K562 (cell line): ENCODE measurements at regions not wholly inside any gene's neighbourhood (a gene's known extent, or its start where the extent isn't known, plus 50 kb on each side); places are given as distances from the start of the nearest gene placed in this dataset.

Source experiments
- ATAC-seq: fragments of 200-7000 bp; cut with Tn5 transposase; 3 replicates; pipeline ENCODE4 v1.9.1; 2020; ENCODE audit warnings: moderate library complexity
- BruUV-seq: library from RNA; stranded (reverse); fragments of 400-500 nt; replicated peaks from 2 replicates; lab custom pipeline; 2021; lab: Mats Ljungman, UMichigan
- CTCF ChIA-PET: fragments of 300-600 bp; formaldehyde crosslinking; extraction: SDS; loops from one replicate; lab custom pipeline; 2021; ENCODE audit warnings: low intra/inter-chr PET ratio; lab: Yijun Ruan, JAX
- POLR2A ChIA-PET: fragments of 300-600, 350-650 bp; sonication (Branson Sonifier 250); formaldehyde crosslinking; extraction: SDS; loops from one replicate; lab custom pipeline; 2021; ENCODE audit warnings: antibody characterized with exemption, inconsistent platforms; lab: Yijun Ruan, JAX
- DNase-seq, 4 experiments: peaks; one replicate each; pipeline versions ENCODE4 v3.0.0 to v3.0.0-alpha.2; 2011 to 2018; ENCODE audit warnings: low spot score in 3 of 4, mixed read lengths in 3 of 4; ENCODE audit errors: extremely low read depth in 1 of 4
- FAIRE-seq: peaks from 2 replicates; lab custom pipeline; 2011; peaks lifted over from hg19 to GRCh38; lab: Jason Lieb, UNC
- H2AFZ ChIP-seq: 2 replicates; pipeline ENCODE4 v1.6.0; 2011; ENCODE audit warnings: low read depth, low read length, control low read depth, inconsistent platforms
- H3K27ac ChIP-seq: fragments of 200-600 bp; 3 replicates; pipeline ENCODE4 v1.8.0; 2011; ENCODE audit warnings: low read depth, mild to moderate bottlenecking, control low read depth, inconsistent platforms, low read length, moderate library complexity, mixed read lengths; ENCODE audit errors: extremely low read depth
- H3K27me3 ChIP-seq, 2 experiments: fragments of 300-600 bp in 1 of 2; 2 replicates in 1 of 2; 3 replicates in 1 of 2; pipeline versions ENCODE4 v1.6.0 to v1.8.0; 2011; ENCODE audit warnings: inconsistent platforms in 2 of 2, low read length in 2 of 2, mild to moderate bottlenecking in 1 of 2, mixed read lengths in 1 of 2, moderate library complexity in 1 of 2; ENCODE audit not compliant: control insufficient read depth in 2 of 2, insufficient read depth in 2 of 2
- H3K36me3 ChIP-seq: fragments of 300-600 bp; 3 replicates; pipeline ENCODE4 v1.8.0; 2011; ENCODE audit warnings: mild to moderate bottlenecking, low read length, inconsistent platforms; ENCODE audit not compliant: control insufficient read depth, insufficient read depth
- H3K4me1 ChIP-seq, 2 experiments: fragments of 200-600 bp in 1 of 2; replicated peaks in 1 of 2; 2 replicates in 1 of 2; 3 replicates in 1 of 2; pipeline versions ENCODE4 v1.5.1 to v1.8.0; 2011; ENCODE audit warnings: inconsistent platforms in 2 of 2, low read length in 2 of 2, mild to moderate bottlenecking in 1 of 2, mixed read lengths in 1 of 2, moderate library complexity in 1 of 2; ENCODE audit not compliant: control insufficient read depth in 2 of 2, insufficient read depth in 2 of 2
- H3K4me2 ChIP-seq: 2 replicates; pipeline ENCODE4 v1.6.1; 2011; ENCODE audit warnings: low read length, control low read depth, inconsistent platforms, mixed read lengths; ENCODE audit not compliant: insufficient read depth
- H3K4me3 ChIP-seq: fragments of 200-600 bp; sonication (generic), shearing (Covaris generic); 2 replicates; pipeline ENCODE4 v1.5.1; 2016; ENCODE audit warnings: control low read depth, inconsistent platforms
- H3K79me2 ChIP-seq: fragments of 200-600 bp; 3 replicates; pipeline ENCODE4 v1.8.0; 2011; ENCODE audit warnings: low read length, inconsistent platforms; ENCODE audit not compliant: control insufficient read depth, insufficient read depth
- H3K9ac ChIP-seq, 2 experiments: 2 replicates each; pipeline versions ENCODE4 v1.6.0 to v1.6.1; 2011; ENCODE audit warnings: low read depth in 2 of 2, low read length in 2 of 2, control low read depth in 1 of 2, inconsistent platforms in 1 of 2, mild to moderate bottlenecking in 1 of 2, mixed read lengths in 1 of 2; ENCODE audit not compliant: insufficient read depth in 1 of 2
- H3K9me1 ChIP-seq: one replicate; pipeline ENCODE4 v1.6.0; 2011; ENCODE audit warnings: inconsistent platforms, mild to moderate bottlenecking, low read length, moderate library complexity; ENCODE audit not compliant: control insufficient read depth, insufficient read depth
- H3K9me3 ChIP-seq: replicated peaks from 2 replicates; pipeline ENCODE4 v1.5.1; 2011; ENCODE audit warnings: low read depth, low read length, inconsistent platforms; ENCODE audit not compliant: control insufficient read depth, insufficient read depth
- H4K20me1 ChIP-seq: replicated peaks from 2 replicates; pipeline ENCODE4 v1.6.1; 2011; ENCODE audit warnings: low read length, inconsistent platforms, mixed read lengths; ENCODE audit not compliant: control insufficient read depth, insufficient read depth
- CREB1 ChIP-seq, 2 experiments: sonication (generic) in 1 of 2; formaldehyde crosslinking in 1 of 2; IDR thresholded peaks; 2 replicates each; pipeline versions ENCODE4 v1.6.1 to v1.8.0; 2012 to 2022; ENCODE audit warnings: inconsistent platforms in 1 of 2, mild to moderate bottlenecking in 1 of 2, missing genetic modification reagents in 1 of 2, moderate library complexity in 1 of 2
- ETV5 ChIP-seq: sonication (generic); formaldehyde crosslinking; IDR thresholded peaks from 2 replicates; pipeline ENCODE4 v1.4.0; 2020; ENCODE audit warnings: low read depth, mild to moderate bottlenecking, missing genetic modification reagents
- FOXA3 ChIP-seq, 2 experiments: fragments of 450-650 bp in 1 of 2; sonication (generic) in 1 of 2; formaldehyde crosslinking; IDR thresholded peaks in 1 of 2; conservative IDR thresholded peaks in 1 of 2; 2 replicates each; pipeline versions ENCODE4 v1.4.0 to v1.8.0; 2020 to 2022; ENCODE audit warnings: mild to moderate bottlenecking in 2 of 2, missing genetic modification reagents in 1 of 2
- GABPB1 ChIP-seq: sonication (generic); formaldehyde crosslinking; IDR thresholded peaks from 2 replicates; pipeline ENCODE4 v1.8.0; 2022; ENCODE audit warnings: mild to moderate bottlenecking, missing genetic modification reagents
- KLF10 ChIP-seq: fragments of 250-450 bp; sonication (Bioruptor Pico); IDR thresholded peaks from 2 replicates; pipeline ENCODE4 v1.6.1; 2021; ENCODE audit warnings: matching md5 sums
- NONO ChIP-seq, 2 experiments: fragments of 200-400 bp in 1 of 2; fragments of 450-650 bp in 1 of 2; formaldehyde crosslinking in 1 of 2; IDR thresholded peaks; 2 replicates each; pipeline ENCODE4 v1.6.1; 2017; ENCODE audit warnings: low read depth in 2 of 2, mild to moderate bottlenecking in 2 of 2, moderate library complexity in 2 of 2, low read length in 1 of 2
- PHF20 ChIP-seq: fragments of 450-650 bp; IDR thresholded peaks from 2 replicates; pipeline ENCODE4 v1.6.1; 2018; ENCODE audit not compliant: partially characterized antibody
- XRCC5 ChIP-seq: fragments of 200-400 bp; formaldehyde crosslinking; IDR thresholded peaks from 2 replicates; pipeline ENCODE4 v1.6.1; 2017; ENCODE audit warnings: low read depth, mild to moderate bottlenecking, low read length
- ZNF253 ChIP-seq: fragments of 250-450 bp; sonication (Bioruptor Pico); conservative IDR thresholded peaks from 2 replicates; pipeline ENCODE4 v1.6.1; 2021; ENCODE audit warnings: mild to moderate bottlenecking
- WGBS: fragments of 100-300 bp; shearing (Covaris generic); methylation state at CpG from one replicate; pipeline ENCODE4 v1.1.6; 2016; ENCODE audit warnings: low coverage, mixed read lengths; ENCODE audit not compliant: insufficient coverage; ENCODE audit errors: missing lambda C conversion rate; 5-methylcytosine and 5-hydroxymethylcytosine counted together
- in situ Hi-C: fragments of 300-500 bp; cut with MboI; formaldehyde crosslinking; loops from 4 replicates; pipeline ENCODE4 v1.15.0; 2018; ENCODE audit warnings: inconsistent platforms, mixed read lengths
- intact Hi-C: fragments of 100-400 bp; cut with micrococcal nuclease; formaldehyde crosslinking; loops from 2 replicates; pipeline ENCODE4 v1.14.2; 2022
- TF ChIP-seq, protein P1 (sequence below): fragments of 450-650 bp; IDR thresholded peaks from 2 replicates; pipeline ENCODE4 v1.6.1; 2017; ENCODE audit warnings: mild to moderate bottlenecking, moderate library complexity
- TF ChIP-seq, protein P2 (sequence below): sonication (generic); formaldehyde crosslinking; IDR thresholded peaks from 2 replicates; pipeline ENCODE4 v1.8.0; 2023; ENCODE audit warnings: mild to moderate bottlenecking, missing genetic modification reagents
- TF ChIP-seq, protein P3 (sequence below): fragments of 250-450 bp; sonication (Bioruptor Pico); IDR thresholded peaks from 2 replicates; pipeline ENCODE4 v1.6.1; 2021; ENCODE audit warnings: mild to moderate bottlenecking
- TF ChIP-seq, protein P4 (sequence below): fragments of 250-450 bp; sonication (Bioruptor Pico); IDR thresholded peaks from 2 replicates; pipeline ENCODE4 v1.9.0; 2021; ENCODE audit warnings: mild to moderate bottlenecking
- TF ChIP-seq, protein P5 (sequence below): sonication (generic); formaldehyde crosslinking; IDR thresholded peaks from 2 replicates; pipeline ENCODE4 v1.8.1; 2023; ENCODE audit warnings: mild to moderate bottlenecking, missing genetic modification reagents

DNA sequence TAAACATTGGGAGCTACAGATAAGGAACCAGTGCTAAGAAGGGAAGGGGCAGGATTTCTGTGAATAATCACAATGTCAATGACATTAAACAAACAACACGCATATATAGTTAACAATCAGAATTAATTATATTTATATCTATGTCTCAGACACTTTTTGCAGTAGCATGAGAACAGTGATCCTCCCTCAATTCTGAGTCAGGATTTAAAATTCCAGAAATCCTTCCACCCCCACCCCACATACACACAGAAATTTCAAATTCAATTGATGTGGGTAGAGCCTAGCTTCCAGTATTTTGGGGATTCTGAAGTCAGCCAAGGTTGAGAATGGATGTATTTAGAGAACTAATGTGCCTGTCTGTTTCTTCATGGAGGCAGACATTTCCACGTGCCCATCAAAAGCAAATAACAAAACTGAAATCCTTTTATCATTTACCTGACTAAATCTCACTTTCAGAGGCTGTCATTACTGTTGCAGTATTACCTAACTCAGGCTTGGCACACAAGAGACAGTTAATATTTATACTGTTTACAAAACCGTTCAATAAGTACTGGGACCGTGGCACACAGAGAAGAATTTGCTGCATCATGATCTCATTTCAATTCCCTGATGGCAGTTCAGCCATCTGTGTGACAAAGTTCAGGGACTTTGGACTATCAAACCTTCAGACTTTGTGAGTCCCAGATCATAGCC, 116.6 kb upstream of the PALS2 start (continued):
- TF ChIP-seq, protein P1, sequence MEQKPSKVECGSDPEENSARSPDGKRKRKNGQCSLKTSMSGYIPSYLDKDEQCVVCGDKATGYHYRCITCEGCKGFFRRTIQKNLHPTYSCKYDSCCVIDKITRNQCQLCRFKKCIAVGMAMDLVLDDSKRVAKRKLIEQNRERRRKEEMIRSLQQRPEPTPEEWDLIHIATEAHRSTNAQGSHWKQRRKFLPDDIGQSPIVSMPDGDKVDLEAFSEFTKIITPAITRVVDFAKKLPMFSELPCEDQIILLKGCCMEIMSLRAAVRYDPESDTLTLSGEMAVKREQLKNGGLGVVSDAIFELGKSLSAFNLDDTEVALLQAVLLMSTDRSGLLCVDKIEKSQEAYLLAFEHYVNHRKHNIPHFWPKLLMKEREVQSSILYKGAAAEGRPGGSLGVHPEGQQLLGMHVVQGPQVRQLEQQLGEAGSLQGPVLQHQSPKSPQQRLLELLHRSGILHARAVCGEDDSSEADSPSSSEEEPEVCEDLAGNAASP: no peak

DNA sequence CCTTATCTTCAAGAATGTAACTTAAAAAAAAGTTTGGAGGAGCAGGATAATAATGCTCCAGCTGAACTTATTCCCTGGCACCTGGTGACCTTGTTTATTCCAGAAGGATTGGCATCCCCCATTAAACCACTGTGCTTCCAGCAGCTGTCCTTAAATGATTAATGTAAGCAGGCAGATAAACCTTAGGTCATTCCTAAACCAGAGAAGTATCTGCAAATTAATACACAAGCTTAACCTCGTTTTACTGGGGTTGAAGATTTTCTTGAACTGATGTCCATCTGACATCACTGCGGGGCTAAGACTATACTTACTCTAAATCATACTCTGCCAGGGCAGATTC, 116.1 kb upstream of the PALS2 start:
- intact Hi-C loops (no loop called here), in situ Hi-C loops (no loop called here)
- Histone ChIP-seq H3K9me3 (no peaks in the 10 kb centered on the region), H3K27ac (no peak overlapping the region), H3K4me1 (no peaks in the 10 kb centered on the region), H3K36me3 (no peaks in the 10 kb centered on the region), H3K4me3 (no peak overlapping the region), H4K20me1 (no peaks in the 10 kb centered on the region), H3K27me3 (peaks cover 9 to 10% of the 10 kb centered on the region in 2 experiments; a peak in 4 of 5 replicates), H3K4me2 (no peak overlapping the region), H3K79me2 (no peaks in the 10 kb centered on the region), H3K9me1 (no peaks in the 10 kb centered on the region), H3K9ac (no peak overlapping the region), H2AFZ (no peak overlapping the region)
- ChIA-PET CTCF (no interaction called here), POLR2A (no interaction called here)
- DNase-seq: no peak
- FAIRE-seq: no peak
- no peak for ATAC-seq
- no TSS peak for BruUV-seq
- 0% methylated on average over 2 of the region's 2 CpGs for WGBS
- TF ChIP-seq KLF10 (CRISPR knock-in tag) (no peak), FOXA3 (CRISPR knock-in tag; conservative IDR thresholded peaks at IDR 0.05 in 1 of 2, IDR thresholded peaks at IDR 0.05 in 1 of 2) (no peak), PHF20 (no peak), CREB1 (IDR thresholded peaks at IDR 0.05) (no peak), CREB1 (CRISPR knock-in tag; IDR thresholded peaks at IDR 0.05) (no peak), ETV5 (CRISPR knock-in tag) (no peak), NONO (IDR thresholded peaks at IDR 0.05; ENCODE audit: low read depth in 2 of 2, low read length in 1 of 2) (no peak), GABPB1 (CRISPR knock-in tag) (no peak), XRCC5 (no peak), ZNF253 (CRISPR knock-in tag) (no peak)
- TF ChIP-seq, protein P2, sequence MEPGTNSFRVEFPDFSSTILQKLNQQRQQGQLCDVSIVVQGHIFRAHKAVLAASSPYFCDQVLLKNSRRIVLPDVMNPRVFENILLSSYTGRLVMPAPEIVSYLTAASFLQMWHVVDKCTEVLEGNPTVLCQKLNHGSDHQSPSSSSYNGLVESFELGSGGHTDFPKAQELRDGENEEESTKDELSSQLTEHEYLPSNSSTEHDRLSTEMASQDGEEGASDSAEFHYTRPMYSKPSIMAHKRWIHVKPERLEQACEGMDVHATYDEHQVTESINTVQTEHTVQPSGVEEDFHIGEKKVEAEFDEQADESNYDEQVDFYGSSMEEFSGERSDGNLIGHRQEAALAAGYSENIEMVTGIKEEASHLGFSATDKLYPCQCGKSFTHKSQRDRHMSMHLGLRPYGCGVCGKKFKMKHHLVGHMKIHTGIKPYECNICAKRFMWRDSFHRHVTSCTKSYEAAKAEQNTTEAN (CRISPR knock-in tag): no peak
- TF ChIP-seq, protein P3, sequence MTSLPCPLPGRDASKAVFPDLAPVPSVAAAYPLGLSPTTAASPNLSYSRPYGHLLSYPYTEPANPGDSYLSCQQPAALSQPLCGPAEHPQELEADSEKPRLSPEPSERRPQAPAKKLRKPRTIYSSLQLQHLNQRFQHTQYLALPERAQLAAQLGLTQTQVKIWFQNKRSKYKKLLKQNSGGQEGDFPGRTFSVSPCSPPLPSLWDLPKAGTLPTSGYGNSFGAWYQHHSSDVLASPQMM (CRISPR knock-in tag): no peak
- TF ChIP-seq, protein P4, sequence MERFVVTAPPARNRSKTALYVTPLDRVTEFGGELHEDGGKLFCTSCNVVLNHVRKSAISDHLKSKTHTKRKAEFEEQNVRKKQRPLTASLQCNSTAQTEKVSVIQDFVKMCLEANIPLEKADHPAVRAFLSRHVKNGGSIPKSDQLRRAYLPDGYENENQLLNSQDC (CRISPR knock-in tag): no peak
- TF ChIP-seq, protein P5, sequence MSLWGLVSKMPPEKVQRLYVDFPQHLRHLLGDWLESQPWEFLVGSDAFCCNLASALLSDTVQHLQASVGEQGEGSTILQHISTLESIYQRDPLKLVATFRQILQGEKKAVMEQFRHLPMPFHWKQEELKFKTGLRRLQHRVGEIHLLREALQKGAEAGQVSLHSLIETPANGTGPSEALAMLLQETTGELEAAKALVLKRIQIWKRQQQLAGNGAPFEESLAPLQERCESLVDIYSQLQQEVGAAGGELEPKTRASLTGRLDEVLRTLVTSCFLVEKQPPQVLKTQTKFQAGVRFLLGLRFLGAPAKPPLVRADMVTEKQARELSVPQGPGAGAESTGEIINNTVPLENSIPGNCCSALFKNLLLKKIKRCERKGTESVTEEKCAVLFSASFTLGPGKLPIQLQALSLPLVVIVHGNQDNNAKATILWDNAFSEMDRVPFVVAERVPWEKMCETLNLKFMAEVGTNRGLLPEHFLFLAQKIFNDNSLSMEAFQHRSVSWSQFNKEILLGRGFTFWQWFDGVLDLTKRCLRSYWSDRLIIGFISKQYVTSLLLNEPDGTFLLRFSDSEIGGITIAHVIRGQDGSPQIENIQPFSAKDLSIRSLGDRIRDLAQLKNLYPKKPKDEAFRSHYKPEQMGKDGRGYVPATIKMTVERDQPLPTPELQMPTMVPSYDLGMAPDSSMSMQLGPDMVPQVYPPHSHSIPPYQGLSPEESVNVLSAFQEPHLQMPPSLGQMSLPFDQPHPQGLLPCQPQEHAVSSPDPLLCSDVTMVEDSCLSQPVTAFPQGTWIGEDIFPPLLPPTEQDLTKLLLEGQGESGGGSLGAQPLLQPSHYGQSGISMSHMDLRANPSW: no peak
